Activated CD8-positive, alpha-beta T cell treated with anti-CD3 and anti-CD28 coated beads for 36 hours (primary cell): ENCODE measurements at regions not wholly inside any gene's neighbourhood (a gene's known extent, or its start where the extent isn't known, plus 50 kb on each side); places are given as distances from the start of the nearest gene placed in this dataset.

Experiments
- ATAC-seq: fragments of 200-7000 bp; cut with Tn5 transposase; one replicate; pipeline ENCODE4 v1.10.0; 2021; ENCODE audit warnings: mild to moderate bottlenecking, moderate library complexity
- CTCF ChIA-PET: fragments of 350-600 bp; sonication (Branson Sonifier 250); formaldehyde crosslinking; loops from one replicate; lab custom pipeline; 2021; ENCODE audit warnings: antibody characterized with exemption; lab: Charles Lee
- POLR2A ChIA-PET: fragments of 350-600 bp; sonication (Branson Sonifier 250); formaldehyde crosslinking; loops from one replicate; lab custom pipeline; 2021; ENCODE audit warnings: antibody characterized with exemption; lab: Charles Lee
- DNase-seq: peaks from one replicate; pipeline ENCODE4 v3.0.0-alpha.2; 2020
- H3K27ac Mint-ChIP-seq: one replicate; pipeline ENCODE4 v1.8.0; 2021; ENCODE audit warnings: mild to moderate bottlenecking, mixed read lengths
- H3K27me3 Mint-ChIP-seq: one replicate; pipeline ENCODE4 v1.8.0; 2021; ENCODE audit warnings: mixed read lengths
- H3K36me3 Mint-ChIP-seq: one replicate; pipeline ENCODE4 v1.8.0; 2021; ENCODE audit warnings: low read depth, mixed read lengths
- H3K4me1 Mint-ChIP-seq: one replicate; pipeline ENCODE4 v1.8.0; 2021; ENCODE audit warnings: low read depth, mixed read lengths
- H3K4me3 Mint-ChIP-seq: one replicate; pipeline ENCODE4 v1.8.0; 2021; ENCODE audit warnings: mild to moderate bottlenecking, moderate library complexity, mixed read lengths
- H3K9me3 Mint-ChIP-seq: one replicate; pipeline ENCODE4 v1.8.0; 2021; ENCODE audit warnings: mixed read lengths
- intact Hi-C: fragments of 100-400 bp; cut with micrococcal nuclease; formaldehyde crosslinking; loops from one replicate; pipeline ENCODE4 v1.10.0; 2022
- TF ChIP-seq, protein P1 (sequence below): fragments of 200-600 bp; IDR thresholded peaks from one replicate; pipeline ENCODE4 v1.8.0; 2022; ENCODE audit warnings: antibody characterized with exemption, mild to moderate bottlenecking

GRCh38 chr2:167616997-167617396 is 630.4 kb downstream of the STK39 start:
- intact Hi-C loops: no loop called here
- Mint-ChIP-seq H3K27me3 (no peaks in the 10 kb centered on the region), H3K36me3 (no peaks in the 10 kb centered on the region), H3K4me1 (no peaks in the 10 kb centered on the region), H3K9me3 (peaks cover 1% of the 10 kb centered on the region), H3K4me3 (no peak overlapping the region), H3K27ac (no peak overlapping the region)
- ChIA-PET POLR2A (no interaction called here), CTCF (no interaction called here)
- no peak for ATAC-seq
- no peak for DNase-seq
- TF ChIP-seq, protein P1, sequence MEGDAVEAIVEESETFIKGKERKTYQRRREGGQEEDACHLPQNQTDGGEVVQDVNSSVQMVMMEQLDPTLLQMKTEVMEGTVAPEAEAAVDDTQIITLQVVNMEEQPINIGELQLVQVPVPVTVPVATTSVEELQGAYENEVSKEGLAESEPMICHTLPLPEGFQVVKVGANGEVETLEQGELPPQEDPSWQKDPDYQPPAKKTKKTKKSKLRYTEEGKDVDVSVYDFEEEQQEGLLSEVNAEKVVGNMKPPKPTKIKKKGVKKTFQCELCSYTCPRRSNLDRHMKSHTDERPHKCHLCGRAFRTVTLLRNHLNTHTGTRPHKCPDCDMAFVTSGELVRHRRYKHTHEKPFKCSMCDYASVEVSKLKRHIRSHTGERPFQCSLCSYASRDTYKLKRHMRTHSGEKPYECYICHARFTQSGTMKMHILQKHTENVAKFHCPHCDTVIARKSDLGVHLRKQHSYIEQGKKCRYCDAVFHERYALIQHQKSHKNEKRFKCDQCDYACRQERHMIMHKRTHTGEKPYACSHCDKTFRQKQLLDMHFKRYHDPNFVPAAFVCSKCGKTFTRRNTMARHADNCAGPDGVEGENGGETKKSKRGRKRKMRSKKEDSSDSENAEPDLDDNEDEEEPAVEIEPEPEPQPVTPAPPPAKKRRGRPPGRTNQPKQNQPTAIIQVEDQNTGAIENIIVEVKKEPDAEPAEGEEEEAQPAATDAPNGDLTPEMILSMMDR: no peak

- H3K4me1 Mint-ChIP-seq: no peaks in the 10 kb centered on the region
- intact Hi-C loops: no loop called here
- H3K9me3 Mint-ChIP-seq: no peaks in the 10 kb centered on the region
- H3K27me3 Mint-ChIP-seq: no peaks in the 10 kb centered on the region
- H3K27ac Mint-ChIP-seq: no peak overlapping the region
- no peak overlapping the region for H3K4me3 Mint-ChIP-seq
- no peaks in the 10 kb centered on the region for H3K36me3 Mint-ChIP-seq
- DNase-seq (no peak), ATAC-seq (no peak)
- ChIA-PET CTCF (no interaction called here), POLR2A (no interaction called here)
- TF ChIP-seq, protein P1: no peak
Measured at GRCh38 chr2:167613471-167613870, 633.9 kb downstream of the STK39 start.

DNA sequence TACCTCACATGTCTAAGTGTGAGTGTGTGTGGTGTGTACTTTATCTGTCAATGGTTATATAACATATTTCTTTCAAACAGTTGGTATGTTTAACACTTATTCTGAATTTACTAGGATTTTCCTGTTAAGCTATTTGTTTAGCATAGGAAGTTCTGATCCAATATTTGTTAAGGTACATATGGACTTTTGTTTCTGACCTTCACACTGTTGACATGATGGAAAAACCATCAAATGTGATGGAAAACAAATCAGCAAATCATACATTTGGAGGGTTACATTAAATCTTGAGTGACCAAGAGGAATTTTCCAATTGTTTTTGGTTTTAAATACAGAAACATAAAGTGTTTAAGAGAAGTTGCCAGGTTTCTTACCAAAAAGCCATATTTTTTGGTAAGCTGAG is 638.9 kb downstream of the STK39 start:
- DNase-seq (no peak), ATAC-seq (no peak)
- intact Hi-C loops: no loop called here
- ChIA-PET POLR2A (no interaction called here), CTCF (no interaction called here)
- H3K27ac Mint-ChIP-seq: no peak overlapping the region
- H3K9me3 Mint-ChIP-seq: no peaks in the 10 kb centered on the region
- no peaks in the 10 kb centered on the region for H3K36me3 Mint-ChIP-seq
- H3K4me3 Mint-ChIP-seq: no peak overlapping the region
- no peaks in the 10 kb centered on the region for H3K27me3 Mint-ChIP-seq
- TF ChIP-seq, protein P1: no peak
- no peaks in the 10 kb centered on the region for H3K4me1 Mint-ChIP-seq

DNA sequence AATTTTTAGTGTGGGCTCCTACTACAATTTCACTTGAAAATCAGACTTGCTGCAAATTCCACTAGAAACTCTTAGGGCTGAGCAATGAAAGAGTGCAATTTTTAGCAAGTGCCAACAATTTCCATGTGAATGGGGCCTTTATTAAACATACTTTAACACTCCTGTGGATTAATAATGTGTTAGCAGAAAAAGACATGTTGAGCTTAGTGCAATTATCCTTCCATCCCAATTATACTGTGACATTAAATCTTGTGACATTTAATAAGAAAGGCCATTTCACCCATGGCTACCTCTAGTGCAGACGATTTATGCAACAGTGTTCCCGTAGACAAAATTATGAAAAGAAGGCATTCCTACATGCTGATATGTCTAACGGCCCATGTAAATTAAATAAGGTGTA is 639.7 kb downstream of the STK39 start:
- Mint-ChIP-seq H3K36me3 (no peaks in the 10 kb centered on the region), H3K4me3 (no peak overlapping the region), H3K9me3 (no peaks in the 10 kb centered on the region), H3K27ac (no peak overlapping the region), H3K4me1 (no peaks in the 10 kb centered on the region), H3K27me3 (no peaks in the 10 kb centered on the region)
- ChIA-PET POLR2A (no interaction called here), CTCF (no interaction called here)
- DNase-seq (no peak), ATAC-seq (no peak)
- TF ChIP-seq, protein P1: no peak
- intact Hi-C loops: no loop called here

GRCh38 chr2:167607211-167607610 is 640.2 kb downstream of the STK39 start:
- intact Hi-C loops: no loop called here
- H3K4me1 Mint-ChIP-seq: no peaks in the 10 kb centered on the region
- H3K9me3 Mint-ChIP-seq: no peaks in the 10 kb centered on the region
- H3K27ac Mint-ChIP-seq: no peak overlapping the region
- H3K27me3 Mint-ChIP-seq: no peaks in the 10 kb centered on the region
- no peak overlapping the region for H3K4me3 Mint-ChIP-seq
- H3K36me3 Mint-ChIP-seq: no peaks in the 10 kb centered on the region
- TF ChIP-seq, protein P1: no peak
- DNase-seq (no peak), ATAC-seq (no peak)
- ChIA-PET CTCF (no interaction called here), POLR2A (no interaction called here)
